ENCODE measurements at regions not wholly inside any gene's neighbourhood (a gene's known extent, or its start where the extent isn't known, plus 50 kb on each side); places are given as distances from the start of the nearest gene placed in this dataset.

GRCh38 chr3:35201211-35201610 is 438.1 kb upstream of the ARPP21 start:
- Histone ChIP-seq H3K27me3 (no peaks in the 10 kb centered on the region), H3K9me3 (no peaks in the 10 kb centered on the region), H3K27ac (no peak overlapping the region), H3K36me3 (no peaks in the 10 kb centered on the region), H3K4me3 (no peak overlapping the region), H3K4me1 (no peaks in the 10 kb centered on the region)
- no peak for TF ChIP-seq CTCF (IDR thresholded peaks at IDR 0.05)
- no peak for TF ChIP-seq POLR2A (IDR thresholded peaks at IDR 0.05)
- no peak for DNase-seq

- Histone ChIP-seq H3K36me3 (no peaks in the 10 kb centered on the region), H3K27ac (no peak overlapping the region), H3K9me3 (no peaks in the 10 kb centered on the region), H3K4me3 (no peak overlapping the region), H3K27me3 (no peaks in the 10 kb centered on the region), H3K4me1 (no peaks in the 10 kb centered on the region)
- TF ChIP-seq CTCF (IDR thresholded peaks at IDR 0.05) = no peak
- TF ChIP-seq POLR2A (IDR thresholded peaks at IDR 0.05) = no peak
- no peak for DNase-seq
Measured at GRCh38 chr3:35215525-35216500, 423.5 kb upstream of the ARPP21 start.

- no peaks in the 10 kb centered on the region for H3K27me3 ChIP-seq
- no peaks in the 10 kb centered on the region for H3K9me3 ChIP-seq
- TF ChIP-seq POLR2A (IDR thresholded peaks at IDR 0.05) (no peak), CTCF (IDR thresholded peaks at IDR 0.05) (no peak)
- H3K4me3 ChIP-seq = no peak overlapping the region
- H3K36me3 ChIP-seq = no peaks in the 10 kb centered on the region
- H3K27ac ChIP-seq = no peak overlapping the region
- DNase-seq = no peak
- H3K4me1 ChIP-seq = no peaks in the 10 kb centered on the region
Measured at GRCh38 chr3:35216501-35217266, 422.6 kb upstream of the ARPP21 start.

GRCh38 chr3:35223632-35224394 is 415.5 kb upstream of the ARPP21 start:
- H3K4me1 ChIP-seq = no peaks in the 10 kb centered on the region
- H3K9me3 ChIP-seq = no peaks in the 10 kb centered on the region
- H3K36me3 ChIP-seq = no peaks in the 10 kb centered on the region
- no peak for DNase-seq
- no peaks in the 10 kb centered on the region for H3K27me3 ChIP-seq
- no peak for TF ChIP-seq CTCF (IDR thresholded peaks at IDR 0.05)
- no peak for TF ChIP-seq POLR2A (IDR thresholded peaks at IDR 0.05)
- no peak overlapping the region for H3K4me3 ChIP-seq
- H3K27ac ChIP-seq = no peak overlapping the region

GRCh38 chr3:35224565-35225295 is 414.6 kb upstream of the ARPP21 start:
- Histone ChIP-seq H3K27me3 (no peaks in the 10 kb centered on the region), H3K4me1 (no peaks in the 10 kb centered on the region), H3K36me3 (no peaks in the 10 kb centered on the region), H3K9me3 (no peaks in the 10 kb centered on the region), H3K27ac (no peak overlapping the region), H3K4me3 (no peak overlapping the region)
- DNase-seq = no peak
- no peak for TF ChIP-seq POLR2A (IDR thresholded peaks at IDR 0.05)
- no peak for TF ChIP-seq CTCF (IDR thresholded peaks at IDR 0.05)

Data from Peyer's patch (tissue), 4 donors.